ENCODE measurements at regions not wholly inside any gene's neighbourhood (a gene's known extent, or its start where the extent isn't known, plus 50 kb on each side); places are given as distances from the start of the nearest gene placed in this dataset.

DNA sequence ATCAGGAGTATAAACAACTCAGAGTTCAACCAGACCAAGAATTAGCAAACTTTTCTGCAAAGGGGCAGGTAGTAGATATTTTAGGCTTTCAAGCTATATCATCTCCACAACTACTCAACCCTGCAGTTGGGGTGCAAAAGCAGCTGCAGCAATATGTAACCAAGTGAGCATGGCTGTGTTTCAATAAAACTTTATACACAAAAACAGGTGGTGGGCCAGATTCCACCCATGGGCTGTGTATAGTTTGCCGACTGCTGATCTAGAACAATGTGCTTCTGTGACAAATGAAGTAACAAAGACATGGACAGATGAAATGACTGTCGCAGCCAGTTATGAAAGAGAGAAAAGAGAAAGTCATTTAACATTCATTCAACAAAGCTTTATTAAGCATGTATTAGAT lies 77.1 kb upstream of the DRD2 start:
- TF ChIP-seq GATA3 (IDR thresholded peaks at IDR 0.05; ENCODE audit: low read depth, low read length) = no peak
- TF ChIP-seq GATA2 (IDR thresholded peaks at IDR 0.05; ENCODE audit: low read depth, low read length) = no peak

All from SH-SY5Y (cell line).